NCI-H146 treated with DMSO at 0.1 percent for 48 hours (cell line): ENCODE measurements at regions not wholly inside any gene's neighbourhood (a gene's known extent, or its start where the extent isn't known, plus 50 kb on each side); places are given as distances from the start of the nearest gene placed in this dataset.

Experiments used
- DNase-seq: peaks from one replicate; lab custom pipeline; 2025; ENCODE audit not compliant: unreplicated experiment; lab: John Stamatoyannopoulos, UW

- DNase-seq = no peak
These were observed 131.2 kb downstream of the SNAPC1 start for GRCh38 chr14:61893371-61893940.

DNA sequence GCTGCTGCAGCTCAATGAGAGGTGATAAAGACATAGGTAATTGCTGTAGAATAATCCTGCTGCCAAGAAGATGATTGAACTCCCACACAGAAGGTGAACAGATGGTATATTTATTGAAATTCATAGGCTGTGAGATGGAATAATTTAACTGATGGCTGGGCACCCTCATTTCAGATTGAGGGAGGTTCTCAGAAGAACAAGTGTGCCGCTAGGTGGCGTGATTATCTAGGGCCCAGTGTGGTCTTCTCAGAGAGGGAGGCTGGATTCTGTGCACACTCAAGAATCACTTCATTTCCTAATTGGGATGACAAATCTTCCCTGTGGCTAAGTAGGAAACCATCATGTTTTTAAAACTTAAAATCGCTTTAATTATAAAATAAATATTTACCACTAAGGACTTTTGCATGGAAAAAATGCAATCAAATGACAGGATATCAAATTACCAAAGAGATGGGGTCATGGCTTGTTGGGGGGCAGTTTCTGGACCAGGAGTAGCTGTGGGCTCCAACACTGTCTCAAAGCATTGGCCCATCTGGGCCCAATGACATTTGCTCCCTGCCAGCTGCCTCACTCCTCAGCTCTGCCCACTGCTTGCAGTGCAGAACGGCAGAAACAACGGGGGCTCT lies 132.3 kb downstream of the SNAPC1 start:
- DNase-seq = peak; percentile 43

- DNase-seq = no peak
These were observed 135.1 kb downstream of the SNAPC1 start for GRCh38 chr14:61897300-61897699.

- DNase-seq = no peak
These were observed 136.3 kb downstream of the SNAPC1 start for GRCh38 chr14:61898568-61898967.

DNA sequence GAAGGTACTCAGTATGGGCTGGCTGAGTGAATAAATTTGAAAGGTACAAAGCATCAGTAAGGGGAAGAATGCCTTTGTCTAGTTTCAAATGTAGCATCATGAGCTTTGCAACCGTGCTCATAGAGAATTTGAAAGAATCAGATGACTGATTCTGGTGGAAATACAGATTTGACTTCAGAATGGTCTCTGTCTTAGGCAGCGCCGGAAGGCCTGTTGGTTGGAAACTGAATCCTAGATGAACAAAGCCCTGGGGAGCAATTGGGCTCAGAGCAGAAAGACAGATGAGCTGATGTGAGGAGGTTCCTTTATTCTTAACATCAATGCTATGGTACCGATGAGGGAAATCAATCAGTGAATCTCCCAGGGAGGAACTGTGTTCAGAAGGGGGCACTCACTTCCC lies 137.3 kb downstream of the SNAPC1 start:
- no peak for DNase-seq

GRCh38 chr14:61904946-61905345 lies 142.7 kb downstream of the SNAPC1 start:
- no peak for DNase-seq

- DNase-seq = peak; percentile 6
These were observed 149.4 kb downstream of the SNAPC1 start for GRCh38 chr14:61911574-61911973.

DNA sequence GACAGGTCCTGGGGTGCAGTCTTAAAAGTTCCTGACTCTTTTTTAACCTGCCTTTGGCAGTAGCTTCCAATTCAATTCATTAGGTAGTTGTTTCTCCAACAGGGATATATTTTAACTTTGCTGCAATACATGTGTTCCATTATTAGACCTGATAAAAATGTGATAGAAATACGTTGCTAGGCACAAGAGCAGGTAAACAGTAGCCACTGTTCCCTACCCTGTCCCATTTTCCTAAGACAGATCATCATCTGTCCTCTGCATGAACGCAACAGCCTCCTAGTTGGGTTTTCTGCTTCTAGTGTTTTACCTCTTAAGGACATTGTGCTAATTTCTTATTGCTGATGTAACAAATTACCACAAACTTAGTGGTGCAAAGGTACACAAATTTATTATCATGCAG lies 156.8 kb downstream of the SNAPC1 start:
- DNase-seq = no peak

GRCh38 chr14:61923348-61923747 lies 161.1 kb downstream of the SNAPC1 start:
- DNase-seq = no peak

DNA sequence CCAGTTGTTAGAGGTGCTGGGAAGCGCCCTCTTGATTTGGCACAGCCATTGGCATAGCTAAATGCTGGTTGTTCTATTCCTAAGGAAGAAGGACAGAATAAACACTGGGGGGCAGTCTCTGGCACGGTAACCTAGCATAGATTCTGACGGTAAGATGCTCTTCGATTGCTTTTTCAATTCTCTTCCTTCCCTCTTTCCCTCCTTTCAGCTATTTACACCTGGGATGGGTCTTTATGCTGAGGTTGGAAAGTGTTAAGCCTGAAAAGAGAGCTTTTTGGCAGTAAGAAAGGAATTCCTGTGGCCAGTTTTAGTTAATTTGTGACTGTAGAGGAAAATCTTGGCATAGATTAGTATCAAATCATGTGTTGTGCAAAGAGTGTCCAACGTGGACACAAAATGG lies 162.8 kb downstream of the SNAPC1 start:
- peak; percentile 22 for DNase-seq

GRCh38 chr14:61925732-61926435 lies 163.7 kb downstream of the SNAPC1 start:
- DNase-seq = no peak

- no peak for DNase-seq
These were observed 164.8 kb downstream of the SNAPC1 start for GRCh38 chr14:61927060-61927459.

- DNase-seq = no peak
These were observed 165.3 kb downstream of the SNAPC1 start for GRCh38 chr14:61927520-61927919.

DNA sequence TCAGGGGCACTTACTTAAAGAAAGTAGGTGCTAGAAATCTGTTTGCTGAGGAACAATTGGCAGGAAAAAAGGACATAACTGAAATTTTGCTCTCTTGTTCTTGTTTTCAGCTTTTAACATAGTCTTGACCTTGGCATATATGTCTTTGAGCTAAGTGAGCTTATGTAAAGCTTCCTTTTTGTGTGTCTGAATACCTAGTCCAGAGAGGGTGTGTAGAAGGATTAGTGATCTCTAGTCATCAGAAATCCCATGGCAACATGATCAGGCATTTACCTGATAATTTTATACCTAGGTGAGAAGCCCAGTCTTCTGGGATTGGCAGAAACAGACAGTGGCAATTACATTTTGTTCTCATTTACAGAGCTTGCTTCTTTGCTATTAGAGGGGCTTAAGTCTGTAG lies 166.1 kb downstream of the SNAPC1 start:
- DNase-seq = no peak

- DNase-seq = no peak
These were observed 166.5 kb downstream of the SNAPC1 start for GRCh38 chr14:61928701-61929100.

GRCh38 chr14:61929651-61930050 lies 167.4 kb downstream of the SNAPC1 start:
- no peak for DNase-seq

DNA sequence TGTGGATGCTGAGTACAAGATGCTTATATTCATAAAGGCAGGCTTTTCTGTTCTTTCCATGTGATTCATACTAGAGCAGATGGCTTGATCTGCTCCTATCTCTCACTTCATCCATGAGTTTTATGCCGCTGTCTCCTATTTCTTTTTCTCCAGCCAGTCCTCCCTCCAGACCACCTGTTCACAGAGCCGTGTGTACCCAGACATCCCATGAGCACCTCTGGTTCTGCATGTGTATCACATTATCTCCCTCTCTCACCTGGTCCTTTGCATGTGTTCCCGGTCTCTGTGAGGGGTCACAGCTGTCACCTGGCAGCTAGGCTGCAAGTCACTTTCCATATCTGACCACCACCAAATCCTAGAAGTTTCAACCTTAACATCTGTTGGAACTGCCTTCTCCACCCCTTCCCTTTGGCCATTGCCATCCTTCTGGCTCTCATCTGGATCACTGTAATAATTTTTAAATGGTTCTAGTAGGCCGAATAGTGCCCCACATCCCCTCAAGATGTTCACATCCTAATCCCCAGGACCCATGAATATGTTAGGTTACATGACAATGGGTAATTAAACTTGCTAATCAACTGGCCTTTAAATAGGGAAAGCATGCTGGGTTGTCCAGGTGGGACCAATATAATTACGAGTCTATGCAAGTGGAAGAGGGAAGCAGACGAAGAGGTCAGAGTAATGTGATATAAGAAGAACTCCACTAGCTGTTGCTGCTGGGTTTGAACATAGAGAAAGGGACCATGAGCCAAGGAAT lies 168.1 kb downstream of the SNAPC1 start:
- DNase-seq = peak; percentile 33

- no peak for DNase-seq
These were observed 170.8 kb downstream of the SNAPC1 start for GRCh38 chr14:61932974-61933373.

DNA sequence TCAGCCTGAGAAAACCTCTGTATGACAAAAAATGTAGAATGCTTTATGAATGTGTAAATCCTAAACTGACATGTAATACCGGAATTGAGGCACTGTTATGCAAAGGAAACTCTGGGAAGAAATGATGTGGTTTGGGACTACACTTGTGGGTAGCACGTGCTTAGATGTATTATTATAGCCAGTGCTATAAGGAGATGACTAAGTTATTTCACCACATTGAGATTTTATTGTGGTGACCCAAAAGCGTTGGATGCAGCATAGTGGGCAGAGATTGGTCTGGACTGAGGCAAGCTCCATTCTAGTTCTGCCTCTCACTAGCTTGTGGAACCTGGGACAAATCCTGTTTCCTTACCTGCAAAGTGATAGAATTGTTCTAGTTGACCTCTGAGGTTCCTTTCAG lies 172.2 kb downstream of the SNAPC1 start:
- DNase-seq = no peak

- DNase-seq = no peak
These were observed 177.6 kb downstream of the SNAPC1 start for GRCh38 chr14:61939776-61940175.

- no peak for DNase-seq
These were observed 178.6 kb downstream of the SNAPC1 start for GRCh38 chr14:61940666-61941420.
